Fibroblast of lung (primary cell): ENCODE measurements at regions not wholly inside any gene's neighbourhood (a gene's known extent, or its start where the extent isn't known, plus 50 kb on each side); places are given as distances from the start of the nearest gene placed in this dataset.
"Not testable (repeated sequence)": the region's sequence is repeated elsewhere in the genome, so short reads cannot be mapped to it uniquely, and the experiment has no call there.

Experiments used
- DNase-seq, 2 donors: peaks; one replicate each; pipeline versions ENCODE4 v3.0.0 to v3.0.0-alpha.2; 2010; ENCODE audit warnings: low read depth in 2 of 2
- H2AFZ ChIP-seq: 2 replicates; pipeline ENCODE4 v1.5.1; 2012; ENCODE audit warnings: low read length, control low read depth, inconsistent platforms
- H3K27ac ChIP-seq: 2 replicates; pipeline ENCODE4 v1.5.1; 2011; ENCODE audit warnings: low read length, control low read depth; ENCODE audit not compliant: insufficient read depth
- H3K27me3 ChIP-seq: 2 replicates; pipeline ENCODE4 v1.5.1; 2011; ENCODE audit warnings: mild to moderate bottlenecking, low read length; ENCODE audit not compliant: control insufficient read depth, insufficient read depth
- H3K36me3 ChIP-seq: 2 replicates; pipeline ENCODE4 v1.5.1; 2011; ENCODE audit warnings: low read length; ENCODE audit not compliant: control insufficient read depth, insufficient read depth
- H3K4me1 ChIP-seq: 2 replicates; pipeline ENCODE4 v1.5.1; 2011; ENCODE audit warnings: low read length; ENCODE audit not compliant: control insufficient read depth, insufficient read depth; ENCODE audit errors: extremely low read depth
- H3K4me2 ChIP-seq: 2 replicates; pipeline ENCODE4 v1.5.1; 2011; ENCODE audit warnings: low read length, control low read depth; ENCODE audit not compliant: insufficient read depth; ENCODE audit errors: extremely low read depth
- H3K4me3 ChIP-seq, 4 experiments: fragments of 200-600 bp in 1 of 4; sonication (generic) in 1 of 4; replicated peaks in 1 of 4; 2 replicates each; pipeline ENCODE4 v1.5.1; 2011 to 2016; ENCODE audit warnings: low read length in 4 of 4, low read depth in 3 of 4, mild to moderate bottlenecking in 3 of 4, control low read depth in 2 of 4, inconsistent platforms in 1 of 4, mixed read lengths in 1 of 4; ENCODE audit not compliant: insufficient read depth in 1 of 4; ENCODE audit errors: control extremely low read depth in 1 of 4
- H3K79me2 ChIP-seq: 2 replicates; pipeline ENCODE4 v1.5.1; 2012; ENCODE audit warnings: mild to moderate bottlenecking, low read length, inconsistent platforms; ENCODE audit not compliant: control insufficient read depth, insufficient read depth
- H3K9ac ChIP-seq: 2 replicates; pipeline ENCODE4 v1.5.1; 2011; ENCODE audit warnings: mild to moderate bottlenecking, low read length, control low read depth; ENCODE audit not compliant: insufficient read depth
- H3K9me3 ChIP-seq: 2 replicates; pipeline ENCODE4 v1.5.1; 2012; ENCODE audit warnings: low read depth, low read length; ENCODE audit not compliant: control insufficient read depth, insufficient read depth
- H4K20me1 ChIP-seq: 2 replicates; pipeline ENCODE4 v1.5.1; 2011; ENCODE audit warnings: low read length; ENCODE audit not compliant: control insufficient read depth, insufficient read depth; ENCODE audit errors: extremely low read depth
- EZH2 ChIP-seq: IDR thresholded peaks from 2 replicates; pipeline ENCODE4 v1.5.1; 2012; ENCODE audit warnings: low read length, control low read depth, mild to moderate bottlenecking; ENCODE audit errors: missing control alignments
- TF ChIP-seq, protein P1 (sequence below), 2 donors: IDR thresholded peaks in 1 of 2; conservative IDR thresholded peaks in 1 of 2; 1 replicate in 1 of 2; 2 replicates in 1 of 2; pipeline ENCODE4 v1.5.1; 2011 to 2012; ENCODE audit warnings: low read length in 2 of 2, control low read depth in 1 of 2, inconsistent platforms in 1 of 2, low read depth in 1 of 2, mild to moderate bottlenecking in 1 of 2

DNA sequence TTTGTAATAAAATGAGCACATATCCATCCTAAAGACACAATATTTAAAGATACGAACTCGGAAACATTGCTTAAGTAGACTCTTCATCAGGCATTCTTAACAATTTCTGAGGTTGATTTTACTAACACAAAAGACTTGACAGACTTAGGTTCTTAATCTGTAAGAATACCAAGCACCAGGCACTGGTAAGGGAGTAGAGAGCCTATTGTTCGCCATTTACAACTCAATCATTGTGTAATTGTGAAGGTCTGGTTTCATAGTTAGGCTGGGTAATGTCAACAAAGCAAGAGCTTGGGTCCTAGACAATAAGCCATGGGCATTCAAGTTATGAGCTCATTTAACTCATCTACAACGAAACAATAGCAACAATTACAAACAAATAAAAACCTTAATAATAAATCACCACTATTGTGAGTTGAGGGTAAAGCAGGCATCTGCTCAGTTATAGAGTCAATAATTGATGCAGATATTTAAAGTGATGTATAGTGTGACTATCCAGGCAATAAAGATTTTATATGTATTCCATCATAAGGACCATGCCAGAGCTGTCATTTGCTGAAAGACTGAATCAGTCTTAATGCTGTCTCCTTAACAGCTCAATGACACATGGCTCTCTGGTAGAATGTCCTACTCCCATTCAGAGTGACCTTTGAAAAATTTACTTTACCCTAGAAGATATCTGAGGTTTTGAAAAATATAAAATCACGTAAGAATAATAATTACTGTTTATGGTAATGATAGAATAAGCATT lies 664.0 kb upstream of the PCDH7 start:
- H3K27me3 ChIP-seq = no peaks in the 10 kb centered on the region
- H4K20me1 ChIP-seq = no peaks in the 10 kb centered on the region
- H2AFZ ChIP-seq = no peak overlapping the region
- no peaks in the 10 kb centered on the region for H3K9me3 ChIP-seq
- no peak overlapping the region for H3K4me3 ChIP-seq
- no peak for DNase-seq
- no peaks in the 10 kb centered on the region for H3K79me2 ChIP-seq
- H3K9ac ChIP-seq = no peak overlapping the region
- H3K36me3 ChIP-seq = no peaks in the 10 kb centered on the region
- H3K27ac ChIP-seq = no peak overlapping the region
- H3K4me2 ChIP-seq = no peak overlapping the region
- no peak for TF ChIP-seq EZH2
- TF ChIP-seq, protein P1, sequence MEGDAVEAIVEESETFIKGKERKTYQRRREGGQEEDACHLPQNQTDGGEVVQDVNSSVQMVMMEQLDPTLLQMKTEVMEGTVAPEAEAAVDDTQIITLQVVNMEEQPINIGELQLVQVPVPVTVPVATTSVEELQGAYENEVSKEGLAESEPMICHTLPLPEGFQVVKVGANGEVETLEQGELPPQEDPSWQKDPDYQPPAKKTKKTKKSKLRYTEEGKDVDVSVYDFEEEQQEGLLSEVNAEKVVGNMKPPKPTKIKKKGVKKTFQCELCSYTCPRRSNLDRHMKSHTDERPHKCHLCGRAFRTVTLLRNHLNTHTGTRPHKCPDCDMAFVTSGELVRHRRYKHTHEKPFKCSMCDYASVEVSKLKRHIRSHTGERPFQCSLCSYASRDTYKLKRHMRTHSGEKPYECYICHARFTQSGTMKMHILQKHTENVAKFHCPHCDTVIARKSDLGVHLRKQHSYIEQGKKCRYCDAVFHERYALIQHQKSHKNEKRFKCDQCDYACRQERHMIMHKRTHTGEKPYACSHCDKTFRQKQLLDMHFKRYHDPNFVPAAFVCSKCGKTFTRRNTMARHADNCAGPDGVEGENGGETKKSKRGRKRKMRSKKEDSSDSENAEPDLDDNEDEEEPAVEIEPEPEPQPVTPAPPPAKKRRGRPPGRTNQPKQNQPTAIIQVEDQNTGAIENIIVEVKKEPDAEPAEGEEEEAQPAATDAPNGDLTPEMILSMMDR (conservative IDR thresholded peaks at IDR 0.05 in 1 of 2, IDR thresholded peaks at IDR 0.05 in 1 of 2; ENCODE audit: low read depth in 1 of 2, low read length in 2 of 2) = no peak
- H3K4me1 ChIP-seq = no peaks in the 10 kb centered on the region

DNA sequence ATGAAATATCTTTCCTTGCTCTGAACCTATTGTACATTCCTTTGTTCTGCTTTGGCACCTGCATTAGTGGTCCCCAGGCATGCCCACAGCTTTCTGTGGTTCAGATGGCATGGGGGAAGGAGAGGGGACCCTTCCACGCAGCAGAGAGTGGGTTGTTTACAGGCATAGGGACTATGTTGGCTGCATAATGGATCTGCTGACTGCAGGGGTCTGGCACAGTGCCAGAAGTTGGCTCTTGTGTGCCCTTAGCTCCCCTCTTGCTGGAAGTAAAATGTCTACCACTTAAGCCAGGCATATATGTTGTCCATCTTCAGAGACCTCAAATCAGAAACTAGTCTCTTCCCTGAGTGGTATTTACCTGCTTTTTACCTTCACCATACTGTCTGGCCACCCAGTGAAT lies 651.9 kb upstream of the PCDH7 start:
- no peak overlapping the region for H3K4me3 ChIP-seq

DNA sequence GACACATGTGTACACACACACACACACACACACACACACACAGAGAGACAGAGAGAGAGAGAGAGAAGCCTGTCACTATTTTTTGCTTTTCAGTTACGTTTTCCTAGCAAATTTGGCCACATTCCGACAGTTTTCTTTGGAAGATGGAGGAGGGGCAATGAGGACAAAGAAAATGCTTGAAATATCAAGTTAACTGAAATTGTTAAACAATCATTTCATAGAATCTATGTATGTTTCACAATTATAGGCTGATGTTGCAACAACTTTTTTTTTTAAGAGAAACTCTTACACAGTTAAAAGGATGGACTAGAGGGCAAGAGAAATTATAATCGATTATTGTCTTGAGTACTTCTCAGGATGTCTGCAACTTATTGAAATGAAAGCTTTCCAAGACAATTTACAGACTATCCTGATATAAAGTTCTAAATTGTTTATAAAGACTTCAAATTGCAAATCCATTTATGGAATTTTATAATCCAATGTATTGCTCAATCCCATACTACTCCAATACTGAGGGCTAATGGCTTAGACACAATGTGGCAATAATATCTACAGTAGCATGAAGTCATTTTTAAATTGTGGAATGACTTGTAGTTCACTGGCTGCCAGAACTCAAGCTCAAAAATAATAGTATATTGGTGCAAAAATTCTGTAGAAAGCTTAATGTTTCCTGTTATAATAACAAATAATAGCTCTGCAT lies 647.0 kb upstream of the PCDH7 start:
- Histone ChIP-seq H3K4me1 (no peaks in the 10 kb centered on the region), H3K27me3 (no peaks in the 10 kb centered on the region), H3K4me3 (no peak overlapping the region), H3K9ac (no peak overlapping the region), H3K4me2 (no peak overlapping the region), H2AFZ (no peak overlapping the region), H3K36me3 (no peaks in the 10 kb centered on the region), H3K79me2 (no peaks in the 10 kb centered on the region), H3K27ac (no peak overlapping the region), H3K9me3 (no peaks in the 10 kb centered on the region), H4K20me1 (no peaks in the 10 kb centered on the region)
- TF ChIP-seq EZH2 = no peak
- TF ChIP-seq, protein P1 (conservative IDR thresholded peaks at IDR 0.05 in 1 of 2, IDR thresholded peaks at IDR 0.05 in 1 of 2; ENCODE audit: low read depth in 1 of 2, low read length in 2 of 2) = no peak
- DNase-seq = peak in 1 of 2 donors; percentile 91

More for the DNA sequence above, 651.9 kb upstream of the PCDH7 start:
- no peak overlapping the region for H3K4me2 ChIP-seq
- no peaks in the 10 kb centered on the region for H3K79me2 ChIP-seq
- H3K27me3 ChIP-seq = no peaks in the 10 kb centered on the region
- TF ChIP-seq, protein P1 (conservative IDR thresholded peaks at IDR 0.05 in 1 of 2, IDR thresholded peaks at IDR 0.05 in 1 of 2; ENCODE audit: low read depth in 1 of 2, low read length in 2 of 2) = no peak
- TF ChIP-seq EZH2 = no peak
- H2AFZ ChIP-seq = no peak overlapping the region
- no peak overlapping the region for H3K27ac ChIP-seq
- no peaks in the 10 kb centered on the region for H3K36me3 ChIP-seq
- H3K9ac ChIP-seq = no peak overlapping the region
- DNase-seq = no peak
- no peaks in the 10 kb centered on the region for H3K4me1 ChIP-seq
- H3K9me3 ChIP-seq = no peaks in the 10 kb centered on the region
- H4K20me1 ChIP-seq = no peaks in the 10 kb centered on the region

DNA sequence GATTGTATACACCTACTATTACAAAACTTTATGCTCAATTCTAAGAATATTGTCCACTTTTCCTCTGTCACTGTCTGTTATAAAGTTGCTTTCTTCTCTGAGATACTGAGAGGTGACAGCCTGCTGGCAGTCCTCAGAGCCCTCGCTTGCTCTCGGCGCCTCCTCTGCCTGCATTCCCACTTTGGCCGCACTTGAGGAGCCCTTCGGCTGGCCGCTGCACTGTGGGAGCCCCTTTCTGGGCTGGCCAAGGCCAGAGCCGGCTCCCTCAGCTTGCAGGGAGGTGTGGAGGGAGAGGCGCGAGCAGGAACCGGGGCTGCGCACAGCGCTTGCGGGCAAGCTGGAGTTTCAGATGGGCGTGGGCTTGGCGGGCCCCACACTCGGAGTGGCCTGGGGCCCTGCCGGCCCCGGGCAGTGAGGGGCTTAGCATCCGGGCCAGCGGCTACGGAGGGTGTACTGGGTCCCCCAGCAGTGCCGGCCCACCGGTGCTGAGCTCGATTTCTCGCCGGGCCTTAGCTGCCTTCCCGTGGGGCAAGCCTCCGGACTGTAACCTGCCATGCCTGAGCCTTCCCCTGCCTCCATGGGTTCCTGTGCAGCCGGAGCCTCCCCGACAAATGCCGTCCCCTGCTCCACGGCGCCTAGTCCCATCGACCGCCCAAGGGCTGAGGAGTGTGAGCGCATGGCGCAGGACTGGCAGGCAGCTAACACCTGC lies 627.6 kb upstream of the PCDH7 start:
- H2AFZ ChIP-seq, H3K4me1 ChIP-seq, H3K9me3 ChIP-seq, H3K79me2 ChIP-seq, H3K4me3 ChIP-seq, H3K36me3 ChIP-seq, H3K27me3 ChIP-seq, H4K20me1 ChIP-seq, H3K27ac ChIP-seq, H3K9ac ChIP-seq, H3K4me2 ChIP-seq, DNase-seq: not testable (repeated sequence)
